DMS 273 treated with DMSO at 0.1 percent for 48 hours (cell line): ENCODE measurements at regions not wholly inside any gene's neighbourhood (a gene's known extent, or its start where the extent isn't known, plus 50 kb on each side); places are given as distances from the start of the nearest gene placed in this dataset.

Source experiments
- DNase-seq: peaks from one replicate; lab custom pipeline; 2025; lab: John Stamatoyannopoulos, UW

- no peak for DNase-seq
Observed at GRCh38 chr2:41934329-41934958, 113.4 kb upstream of the PKDCC start.

- DNase-seq, result no peak
Observed at GRCh38 chr2:41935002-41935401, 112.8 kb upstream of the PKDCC start.

GRCh38 chr2:41935825-41936224 is 112.0 kb upstream of the PKDCC start:
- no peak for DNase-seq

GRCh38 chr2:41936771-41937463 is 110.9 kb upstream of the PKDCC start:
- DNase-seq, result no peak

DNA sequence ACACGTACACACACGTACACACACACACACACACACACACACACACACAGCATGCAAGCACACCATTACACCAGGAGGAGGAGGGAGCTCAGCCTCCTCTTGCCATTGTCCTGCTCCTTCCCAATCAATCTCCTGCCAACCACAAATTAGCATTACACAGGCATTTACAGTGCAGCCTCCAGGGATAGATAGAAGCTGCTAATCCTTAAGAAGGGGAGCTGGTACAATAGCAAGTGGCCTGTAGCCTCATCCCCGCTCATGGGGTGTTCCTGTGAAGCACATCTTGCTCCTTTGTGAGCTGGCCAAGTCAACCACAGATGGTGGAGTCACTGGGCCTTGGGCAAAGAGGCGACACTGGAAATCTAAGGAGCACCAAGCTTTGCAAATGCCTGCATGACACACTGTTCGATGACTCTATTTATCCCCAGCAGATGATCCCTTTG is 110.3 kb upstream of the PKDCC start:
- no peak for DNase-seq

DNA sequence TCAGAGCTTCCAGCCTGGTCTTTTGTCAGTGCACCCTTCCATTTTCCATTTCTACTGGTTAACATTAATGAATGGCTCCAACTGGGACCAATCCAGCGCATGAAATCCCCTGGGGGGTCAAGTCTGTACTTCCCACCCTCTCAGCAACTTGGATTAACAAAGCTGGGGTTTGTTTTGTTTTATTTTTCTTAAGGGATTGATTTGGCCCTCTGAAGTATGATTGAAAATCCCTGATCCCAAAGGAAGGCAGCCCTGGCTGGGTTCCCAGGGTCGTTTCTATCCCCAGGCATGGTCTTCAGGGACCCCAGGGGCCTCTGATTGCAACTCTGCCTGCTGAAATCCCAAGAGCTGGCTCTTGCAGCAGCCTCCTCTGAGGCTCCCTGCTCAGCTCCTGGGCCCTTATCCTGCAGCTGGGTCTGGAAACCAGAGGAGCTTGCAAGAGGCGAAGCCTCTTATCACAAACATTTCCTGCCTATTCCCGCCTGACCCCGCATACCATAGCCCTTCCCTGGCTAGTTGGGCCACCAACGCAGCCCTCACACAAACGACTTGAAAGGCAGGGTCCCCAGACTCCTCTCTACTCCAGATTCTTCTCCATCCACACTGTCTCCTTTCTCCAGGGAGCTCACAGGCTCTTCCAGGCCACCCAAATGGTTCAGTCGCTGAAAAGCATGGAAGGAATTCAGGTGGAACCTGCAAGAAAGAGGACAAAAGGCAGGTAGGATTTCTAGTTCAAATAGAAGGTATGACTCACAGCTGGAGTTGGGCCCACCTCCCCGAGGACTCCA is 109.7 kb upstream of the PKDCC start:
- no peak for DNase-seq

GRCh38 chr2:41940060-41940744 is 107.6 kb upstream of the PKDCC start:
- no peak for DNase-seq

- no peak for DNase-seq
Observed at GRCh38 chr2:41940745-41941063, 107.1 kb upstream of the PKDCC start.

GRCh38 chr2:41941831-41942230 is 106.0 kb upstream of the PKDCC start:
- no peak for DNase-seq

- DNase-seq, result no peak
Observed at GRCh38 chr2:41942278-41942677, 105.5 kb upstream of the PKDCC start.

DNA sequence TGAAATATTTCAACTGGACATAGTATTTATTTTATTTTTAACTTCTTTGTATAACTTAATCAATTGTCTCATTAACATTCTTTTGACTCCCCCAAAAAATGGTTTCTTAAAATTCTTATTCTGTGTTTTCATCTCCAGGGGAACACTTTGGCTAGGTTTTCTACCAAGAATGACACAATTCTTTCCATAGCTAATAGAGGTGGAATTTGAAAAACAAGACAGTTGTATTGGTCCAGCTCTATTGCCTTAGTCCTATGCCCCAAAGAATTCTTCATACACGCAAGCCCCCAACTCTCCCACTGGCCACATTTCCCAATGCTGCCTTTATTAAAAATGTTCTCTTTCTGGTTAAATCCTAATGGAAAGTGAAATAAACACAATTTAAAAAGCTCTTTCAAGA is 104.7 kb upstream of the PKDCC start:
- no peak for DNase-seq

GRCh38 chr2:41944220-41944880 is 103.5 kb upstream of the PKDCC start:
- no peak for DNase-seq

DNA sequence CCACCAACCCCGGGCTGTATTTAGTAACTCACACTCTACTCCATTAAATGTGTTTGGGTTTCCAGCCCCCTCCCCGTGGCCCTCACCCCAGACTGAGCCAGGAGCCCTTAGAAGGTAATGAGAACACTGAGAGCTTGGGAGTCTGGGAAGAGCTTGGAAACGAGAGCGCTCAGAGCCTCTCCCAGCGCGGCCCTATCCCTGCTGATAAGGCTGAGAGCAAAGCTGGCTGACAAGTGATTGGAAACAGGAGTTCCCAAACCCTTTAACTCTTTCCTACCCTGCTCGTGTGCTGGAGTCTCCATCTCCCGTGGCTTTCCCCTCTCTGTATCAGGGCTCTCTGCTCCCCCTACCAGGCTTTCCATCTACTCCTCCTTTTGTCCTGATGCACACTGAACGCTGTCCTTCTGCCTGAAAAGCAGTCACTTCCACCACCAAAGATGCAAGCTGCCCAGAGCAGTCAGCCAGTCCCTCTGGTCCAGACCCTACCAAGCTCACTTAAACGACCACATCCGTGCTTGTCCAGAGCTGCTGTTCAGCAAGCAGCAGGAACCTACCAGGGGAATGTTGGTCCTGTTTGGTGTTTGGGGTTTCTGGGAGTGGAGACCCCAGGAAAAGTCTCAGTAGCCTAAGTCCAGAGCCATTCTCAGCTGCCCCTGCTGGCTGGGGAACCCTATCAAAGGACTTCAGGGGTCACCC is 100.0 kb upstream of the PKDCC start:
- no peak for DNase-seq

DNA sequence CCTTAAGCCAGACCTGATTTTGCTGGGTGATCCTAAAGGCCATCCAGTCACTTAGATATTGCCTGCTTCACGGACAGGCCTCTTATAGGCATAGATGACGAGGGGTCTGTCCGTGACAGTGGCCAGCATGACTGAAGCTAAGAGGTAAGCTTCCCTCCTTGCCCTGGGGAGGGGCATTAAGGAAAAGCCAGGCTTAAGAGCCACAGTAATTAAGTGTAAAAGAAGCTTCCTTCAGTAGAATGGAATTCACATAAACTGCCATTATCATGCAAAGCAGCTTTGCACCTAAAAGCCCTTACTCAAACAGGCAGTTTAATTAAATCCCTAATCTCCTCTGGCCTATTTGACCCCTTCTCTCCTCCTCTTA is 99.4 kb upstream of the PKDCC start:
- DNase-seq, result no peak

DNA sequence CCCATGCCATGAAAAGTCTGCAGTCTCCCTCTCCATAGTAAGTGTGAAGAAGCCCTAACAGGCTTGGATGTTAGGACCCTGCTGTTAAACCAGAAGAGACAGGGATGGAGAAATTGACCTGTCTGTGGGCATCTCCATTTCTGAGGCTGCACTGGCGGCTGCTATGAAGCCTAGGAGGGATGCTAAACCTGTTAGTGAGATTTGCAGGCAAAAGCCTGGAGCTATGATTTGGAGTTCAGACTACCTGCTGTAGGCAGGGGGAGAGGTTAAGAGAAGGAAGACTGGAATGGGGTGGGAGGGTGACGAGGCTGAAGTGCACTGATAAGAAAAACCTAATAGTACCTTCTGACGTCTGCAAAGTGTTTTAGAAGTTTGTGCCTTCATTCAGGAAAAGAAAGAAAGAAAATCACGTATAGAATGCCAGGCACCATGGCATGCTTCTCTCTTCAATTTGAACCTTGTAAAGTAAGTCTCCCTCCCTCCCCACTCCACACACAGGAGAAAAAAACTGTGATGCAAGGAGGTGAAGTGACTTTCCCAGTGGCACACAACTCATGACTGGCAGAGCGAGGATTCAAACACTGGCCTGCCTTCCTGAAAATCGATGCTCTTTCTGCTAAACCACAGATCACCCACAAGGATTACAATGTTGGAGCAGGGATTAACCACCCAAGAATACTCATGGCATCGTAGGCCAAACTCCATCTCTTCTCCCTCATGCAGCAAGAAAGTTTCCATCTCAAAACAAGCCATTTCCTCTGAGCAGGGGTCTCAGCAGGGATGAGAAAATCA is 98.5 kb upstream of the PKDCC start:
- no peak for DNase-seq

DNA sequence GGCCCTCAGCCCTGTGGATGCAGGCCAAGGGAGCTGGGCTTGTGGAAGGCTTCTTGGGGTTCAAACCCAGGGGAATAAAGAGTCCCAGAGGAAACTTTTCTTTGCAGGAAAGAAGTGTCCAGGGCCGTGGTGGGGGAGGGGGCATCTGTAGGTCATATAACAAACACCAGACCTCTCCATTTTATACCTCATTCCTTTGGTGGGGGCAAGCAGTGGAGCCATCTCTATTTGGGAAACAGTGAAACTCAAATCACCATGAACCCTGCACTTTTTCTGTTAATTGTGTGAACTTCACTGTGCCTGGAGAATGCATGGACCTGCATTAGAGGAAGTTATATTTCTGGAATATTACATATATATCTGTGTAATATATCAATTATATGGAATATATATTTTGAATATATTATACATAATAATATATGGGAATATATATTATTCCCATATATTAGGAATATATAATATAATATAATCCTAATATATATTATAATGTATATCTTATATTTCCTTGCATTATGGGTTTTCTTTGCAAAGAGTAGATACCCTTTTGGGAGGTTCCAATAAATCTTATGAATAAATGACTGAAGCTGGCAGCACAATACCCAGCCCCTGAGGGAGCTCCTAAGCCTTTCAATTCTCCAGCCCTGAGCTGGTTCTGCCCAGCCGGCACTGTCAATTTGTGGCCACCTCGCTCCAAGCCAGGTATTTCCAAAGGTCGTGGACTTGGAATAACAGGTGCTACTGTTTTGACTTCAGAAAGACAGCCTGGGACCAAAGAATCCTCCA is 97.7 kb upstream of the PKDCC start:
- no peak for DNase-seq

GRCh38 chr2:41950666-41950960 is 97.2 kb upstream of the PKDCC start:
- no peak for DNase-seq

- no peak for DNase-seq
Observed at GRCh38 chr2:41954304-41955291, 93.2 kb upstream of the PKDCC start.
